NT2/D1 (cell line): ENCODE measurements at regions not wholly inside any gene's neighbourhood (a gene's known extent, or its start where the extent isn't known, plus 50 kb on each side); places are given as distances from the start of the nearest gene placed in this dataset.

Experiments used
- SUZ12 ChIP-seq: IDR thresholded peaks from 2 replicates; pipeline ENCODE4 v1.6.1; 2011; ENCODE audit not compliant: insufficient read length, insufficient read depth; ENCODE audit errors: extremely low read depth
- YY1 ChIP-seq: IDR thresholded peaks from 2 replicates; pipeline ENCODE4 v1.6.1; 2011; ENCODE audit not compliant: insufficient read length, insufficient read depth
- ZNF274 ChIP-seq: IDR thresholded peaks from 2 replicates; pipeline ENCODE4 v1.6.1; 2011; ENCODE audit warnings: mild to moderate bottlenecking, low read depth, low read length

DNA sequence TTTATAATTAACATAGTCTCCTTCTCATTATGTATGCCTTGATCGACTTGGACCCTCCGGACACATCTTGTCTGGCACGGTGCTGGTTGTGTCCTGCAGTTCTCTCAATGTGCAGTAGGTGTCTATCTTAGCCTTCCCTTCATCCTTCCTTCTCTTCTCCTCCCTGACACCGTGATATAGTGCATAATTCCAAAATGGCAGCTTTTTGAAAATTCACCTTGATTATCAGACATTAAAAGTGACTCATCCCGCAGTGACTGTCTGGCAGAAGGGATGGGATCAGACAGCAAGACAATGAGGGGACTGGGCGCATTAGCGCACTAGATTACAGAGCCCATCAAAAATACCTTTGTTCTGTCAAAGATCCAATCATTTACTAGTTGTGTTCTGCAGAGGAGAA, 70.0 kb upstream of the PMFBP1 start:
- TF ChIP-seq ZNF274 (no peak), YY1 (no peak), SUZ12 (no peak)
